Sciatic nerve (tissue), 2 donors: ENCODE measurements at regions not wholly inside any gene's neighbourhood (a gene's known extent, or its start where the extent isn't known, plus 50 kb on each side); places are given as distances from the start of the nearest gene placed in this dataset.
"Not testable (repeated sequence)": the region's sequence is repeated elsewhere in the genome, so short reads cannot be mapped to it uniquely, and the experiment has no call there.

Source experiments
- ATAC-seq: fragments of 200-7000 bp; cut with Tn5 transposase; one replicate; pipeline ENCODE4 v1.9.1; 2020; ENCODE audit warnings: mild to moderate bottlenecking, moderate library complexity
- DNase-seq: peaks from one replicate; pipeline ENCODE4 v3.0.0-alpha.2; 2020; ENCODE audit warnings: low spot score
- intact Hi-C: fragments of 100-400 bp; cut with DNase I; formaldehyde crosslinking; loops from one replicate; pipeline ENCODE4 v1.14.2; 2022
- donor health status: DM: no; HTN: no; CAD: no.
- donor health status: DM: no; HTN: no; CAD: no.

DNA sequence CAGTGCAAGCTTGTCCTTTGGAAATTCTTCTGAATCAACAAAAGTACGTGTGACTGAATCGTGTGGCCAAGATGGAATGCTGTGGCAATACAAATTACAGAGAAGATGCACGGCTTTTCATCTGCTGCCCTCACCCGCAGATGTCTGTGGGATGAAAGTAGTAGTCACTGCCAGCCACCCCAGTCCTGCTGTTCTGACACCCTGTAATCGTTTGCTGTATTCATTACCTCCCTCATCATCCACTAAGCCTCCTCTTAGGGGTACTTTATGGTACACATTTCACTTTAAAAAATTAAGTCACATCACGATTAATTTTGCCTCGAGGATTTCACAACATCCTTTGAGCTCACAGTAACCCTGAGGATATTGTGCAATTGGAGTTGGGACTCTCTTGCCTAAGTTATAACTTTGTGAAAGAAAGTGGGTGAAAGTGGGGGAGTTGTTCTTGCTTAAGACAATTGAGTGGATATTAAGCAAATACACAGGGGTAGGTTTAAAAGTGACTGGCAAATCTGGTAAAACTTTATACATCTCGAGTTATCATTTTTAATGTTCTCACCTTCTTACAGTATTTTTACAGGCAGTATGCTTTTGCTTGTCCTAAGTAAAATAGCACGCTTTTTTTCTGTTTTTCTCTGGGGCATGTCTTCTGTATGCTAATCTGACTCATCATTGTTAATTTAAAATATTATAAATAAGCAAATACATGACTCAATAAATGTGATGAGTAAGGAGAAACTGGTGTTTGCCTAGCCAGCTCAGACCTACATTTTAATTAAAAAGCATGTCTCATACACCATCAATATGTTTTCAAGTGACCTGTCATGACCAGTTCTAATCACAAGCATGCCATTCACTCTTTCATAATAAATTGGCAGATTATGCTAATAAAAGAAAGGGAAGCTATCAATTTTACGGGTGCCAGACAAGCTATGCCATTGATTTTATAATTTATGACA lies 680.9 kb downstream of the IRS1 start:
- intact Hi-C loops: no loop called here
- DNase-seq: no peak
- ATAC-seq: peak; percentile 95

DNA sequence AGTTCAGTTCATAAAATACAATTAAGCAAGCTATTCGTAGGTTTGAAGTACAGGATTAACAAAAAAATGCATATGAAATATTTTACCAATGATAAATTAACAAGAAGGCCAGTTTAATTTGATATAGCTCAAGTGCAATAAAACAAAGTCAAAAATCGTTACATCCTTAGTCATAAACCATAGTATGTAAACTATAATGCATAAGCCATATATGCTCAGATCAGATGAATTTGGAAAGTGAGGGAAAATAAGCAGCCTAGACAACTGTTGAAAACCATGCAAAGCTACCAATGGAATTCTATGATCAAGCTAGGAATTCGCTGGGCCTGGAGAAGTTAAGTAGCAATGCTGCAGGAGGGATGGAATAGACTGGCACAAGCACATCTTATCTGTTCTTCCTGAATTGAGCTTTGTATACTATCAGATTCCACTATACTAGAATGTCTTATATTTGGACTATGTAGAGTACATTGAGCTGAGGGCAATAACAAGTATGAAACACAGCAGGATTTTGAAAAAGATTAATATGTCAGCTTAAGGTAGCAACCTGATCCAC lies 682.0 kb downstream of the IRS1 start:
- DNase-seq (no peak), ATAC-seq (no peak)
- intact Hi-C loops: no loop called here

DNA sequence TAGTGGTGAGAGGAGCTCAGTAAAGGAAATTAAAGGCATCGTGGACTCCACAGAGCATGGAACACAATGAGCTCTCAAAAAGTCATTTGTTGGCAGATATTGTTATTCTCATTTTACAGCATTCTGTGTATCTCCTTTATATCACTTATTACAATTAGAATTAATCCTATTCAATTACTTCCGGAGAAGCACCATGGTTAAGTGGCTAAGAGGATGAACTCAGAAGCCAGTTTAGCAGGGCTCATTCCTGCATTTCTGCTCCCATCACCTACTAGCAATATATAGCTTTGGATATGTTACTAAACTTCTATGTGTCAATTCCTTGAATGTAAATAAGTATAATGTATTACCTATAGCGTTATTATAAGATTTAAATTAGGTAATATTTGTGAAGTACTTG lies 683.3 kb downstream of the IRS1 start:
- intact Hi-C loops: no loop called here
- DNase-seq (no peak), ATAC-seq (no peak)

DNA sequence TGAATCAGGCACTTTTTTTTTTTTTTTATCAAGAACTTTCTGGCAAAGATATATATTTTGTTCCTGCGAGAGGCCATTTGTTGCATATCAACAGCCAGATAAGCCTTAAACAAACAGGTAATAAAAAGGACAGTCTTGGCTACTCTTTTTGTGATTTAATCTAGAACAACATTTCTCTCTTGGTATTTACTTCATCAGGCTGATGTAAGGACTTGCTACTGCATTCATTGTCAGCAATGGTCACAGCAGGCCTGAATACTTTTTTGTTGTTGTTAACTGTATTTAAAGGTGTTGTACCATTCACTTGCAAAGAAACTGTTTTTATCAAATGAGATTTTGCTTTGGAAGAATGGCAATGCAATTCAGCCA lies 683.8 kb downstream of the IRS1 start:
- intact Hi-C loops: no loop called here
- DNase-seq (no peak), ATAC-seq (no peak)

DNA sequence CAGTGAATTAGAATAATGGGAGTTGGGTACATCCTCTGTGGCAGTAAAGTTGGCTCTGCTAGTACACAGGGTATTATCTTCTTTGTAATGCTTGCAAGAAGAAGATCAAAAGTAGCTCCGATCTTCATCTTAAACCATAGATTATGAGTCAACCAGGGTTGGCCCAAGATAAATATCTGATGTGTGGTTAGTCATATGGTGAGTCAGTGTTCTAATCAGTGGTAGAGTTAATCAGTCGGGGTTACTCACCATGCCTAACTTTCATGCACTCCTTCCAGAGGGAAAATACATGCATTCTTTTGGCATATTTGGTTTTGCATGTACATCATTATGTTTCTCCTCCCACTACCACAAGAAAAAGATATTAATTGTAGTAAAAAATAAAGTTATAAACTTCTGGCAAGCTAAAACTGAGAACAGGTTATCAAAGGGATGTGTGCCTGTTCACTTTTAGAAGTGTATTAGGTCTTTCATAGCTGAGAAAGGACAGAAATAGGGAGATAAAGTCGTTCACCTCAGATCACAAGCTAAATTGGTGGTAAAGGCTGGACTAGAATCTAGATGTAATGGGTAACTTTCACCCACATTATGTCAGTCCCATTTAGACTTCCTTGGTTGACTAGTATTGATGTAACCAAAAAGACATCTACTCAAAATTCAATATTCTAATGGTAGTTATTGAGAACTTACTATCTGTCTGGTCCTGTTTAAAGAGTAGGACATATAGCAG lies 684.4 kb downstream of the IRS1 start:
- intact Hi-C loops: no loop called here

DNA sequence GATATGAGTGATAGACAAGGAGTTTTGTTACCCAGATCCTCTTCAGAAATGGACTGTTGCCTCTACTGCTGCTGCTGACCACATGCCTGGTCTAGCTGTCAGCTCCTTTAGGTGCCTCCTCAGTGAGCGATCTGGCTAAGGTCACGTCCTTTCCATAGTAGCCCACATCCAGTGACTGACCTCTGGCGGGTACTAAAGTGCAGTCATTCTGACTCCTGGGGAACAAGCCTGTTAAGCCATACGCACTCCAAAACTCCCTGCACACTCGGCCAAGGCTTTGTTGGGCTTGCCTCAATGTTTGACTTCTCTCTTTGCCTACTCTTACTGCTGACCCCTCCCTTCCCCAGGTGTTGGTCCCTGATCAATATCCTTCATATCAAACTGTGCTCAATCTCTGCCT lies 685.2 kb downstream of the IRS1 start:
- no peak for ATAC-seq
- intact Hi-C loops: no loop called here
- DNase-seq: no peak

More for the DNA sequence above, 684.4 kb downstream of the IRS1 start:
- ATAC-seq (no peak), DNase-seq (no peak)

DNA sequence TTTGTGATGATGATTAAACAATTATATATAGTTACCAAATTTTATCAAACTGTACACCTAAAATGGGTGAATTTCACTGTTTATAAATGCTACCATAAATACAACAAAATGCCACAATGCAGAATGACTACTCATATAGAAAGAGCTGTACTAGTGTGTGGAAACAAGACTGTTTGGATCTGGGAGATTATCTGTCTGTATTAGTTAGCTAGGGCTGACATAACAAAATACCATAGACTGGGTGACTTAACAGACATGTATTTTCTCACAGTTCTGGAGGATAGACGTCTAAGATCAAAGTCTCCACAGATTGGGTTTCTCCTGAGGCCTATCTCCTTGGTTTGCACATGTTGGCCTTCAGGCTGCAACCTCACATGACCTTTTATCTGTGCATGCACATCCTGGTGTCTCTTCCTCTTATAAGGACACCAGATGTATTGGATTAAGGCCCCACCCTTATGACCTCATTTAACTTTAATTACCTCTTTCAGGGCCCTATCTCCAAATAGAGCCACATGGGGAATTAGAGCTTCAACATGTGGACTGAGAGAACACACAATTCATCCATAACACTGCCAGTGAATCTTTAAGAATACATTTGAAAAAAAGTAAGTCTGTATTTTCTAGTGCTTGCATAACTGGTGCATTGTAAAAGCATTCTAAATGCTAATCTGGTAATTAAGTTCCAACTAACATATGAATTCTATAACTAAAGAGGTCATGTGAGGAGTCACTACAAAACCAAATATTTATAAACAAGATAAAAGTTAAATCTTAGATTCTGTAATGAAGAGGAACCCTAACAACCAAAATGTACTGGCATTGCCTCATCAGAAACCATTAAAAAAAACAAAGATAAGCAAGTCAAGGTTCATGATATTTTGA lies 699.6 kb downstream of the NYAP2 start:
- no peak for DNase-seq
- no peak for ATAC-seq
- intact Hi-C loops: no loop called here

DNA sequence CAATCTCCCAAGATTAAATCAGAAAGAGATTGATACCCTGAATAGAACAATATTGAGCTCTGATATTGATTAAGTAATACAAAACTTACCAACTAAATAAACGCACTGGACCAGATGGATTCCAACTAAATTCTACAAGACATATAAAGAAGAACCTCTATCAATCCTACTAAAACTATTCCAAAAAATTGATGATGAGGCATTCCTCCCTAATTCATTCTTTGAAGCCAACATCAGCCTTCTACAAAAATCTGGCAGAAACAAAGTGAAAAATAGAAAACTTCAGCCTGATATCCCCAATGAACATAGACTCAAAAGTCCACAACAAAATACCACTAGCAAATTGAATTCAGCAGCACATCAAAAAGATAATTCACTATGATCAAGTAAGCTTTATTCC lies 695.5 kb downstream of the NYAP2 start:
- no peak for DNase-seq

DNA sequence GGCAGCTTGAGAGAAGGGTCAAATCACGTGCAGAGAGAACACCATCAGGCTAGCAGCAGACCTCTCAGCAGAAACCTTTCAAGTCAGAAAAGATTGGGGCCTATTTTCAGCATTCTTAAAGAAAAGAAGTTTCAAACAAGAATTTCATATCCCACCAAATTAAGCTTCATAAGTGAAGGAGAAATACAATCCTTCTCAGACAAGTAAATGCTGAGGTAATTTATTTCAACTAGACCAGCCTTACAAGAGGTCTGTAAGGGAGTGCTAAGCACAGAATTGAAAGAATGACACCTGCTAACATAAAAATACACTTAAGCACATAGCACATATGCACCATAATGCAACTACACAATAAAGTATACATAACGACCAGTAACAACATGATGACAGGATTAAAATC lies 693.9 kb downstream of the NYAP2 start:
- ATAC-seq (no peak), DNase-seq (no peak)
- intact Hi-C loops: no loop called here

More for the DNA sequence above, 695.5 kb downstream of the NYAP2 start:
- intact Hi-C loops: no loop called here
- no peak for ATAC-seq

DNA sequence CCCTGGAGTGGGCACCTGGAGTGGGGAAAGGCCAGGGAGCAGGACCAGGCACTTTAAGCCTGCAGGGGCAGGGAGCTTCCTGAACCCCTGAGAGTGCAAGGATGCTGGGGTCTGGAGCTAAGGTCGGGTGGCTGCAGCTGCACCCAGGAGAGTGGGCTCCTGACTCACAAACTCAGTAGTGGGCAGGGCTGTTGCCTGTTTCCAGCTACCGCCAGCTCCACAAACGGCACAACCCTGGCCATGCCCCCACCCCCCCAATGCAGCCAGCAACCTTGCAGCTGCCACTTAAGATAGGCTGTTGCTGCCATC lies 688.8 kb downstream of the NYAP2 start:
- ATAC-seq (no peak), DNase-seq (no peak)
- intact Hi-C loops: no loop called here

DNA sequence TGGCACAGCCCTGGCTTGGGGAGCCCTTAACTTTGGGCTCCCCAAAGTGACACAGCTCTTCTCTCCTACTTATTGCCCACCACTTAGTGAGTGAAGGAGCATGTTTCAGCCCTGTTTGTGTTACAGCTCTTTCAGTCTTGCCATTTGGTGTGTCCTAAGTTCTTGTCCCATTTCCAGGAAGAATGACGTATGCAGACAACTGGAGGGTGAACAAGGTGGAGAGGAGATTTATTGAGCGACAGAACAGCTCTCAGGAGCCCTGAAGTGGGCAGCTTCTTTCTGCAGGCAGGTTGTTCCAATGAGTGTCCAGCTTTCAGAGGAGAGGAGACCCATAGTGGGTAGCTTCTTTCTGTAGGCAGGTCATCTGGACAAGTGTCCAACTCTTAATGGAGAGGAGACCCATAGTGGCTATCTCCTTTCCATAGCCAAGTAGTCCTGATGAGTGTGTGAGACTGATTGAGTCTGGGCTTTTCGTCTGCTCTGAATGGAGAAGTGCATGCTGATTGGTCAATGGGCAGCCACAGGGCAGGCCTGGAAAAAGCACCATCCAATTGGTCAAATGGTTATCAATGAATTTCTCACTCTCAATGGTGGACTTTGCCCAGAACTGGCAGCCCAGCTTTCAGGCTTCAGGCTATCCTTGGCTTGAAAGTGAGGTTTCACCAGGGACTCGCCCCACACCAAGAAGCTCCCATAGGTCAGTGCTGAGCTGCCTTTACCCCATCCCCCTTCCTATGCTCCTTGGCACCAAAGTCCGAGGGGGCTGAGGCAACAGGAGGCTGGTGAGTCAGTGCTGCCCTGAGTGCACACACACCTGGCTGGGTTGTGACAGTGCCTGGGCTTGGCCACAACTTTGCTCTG lies 688.2 kb downstream of the NYAP2 start:
- ATAC-seq (peak; percentile 34), DNase-seq (no peak)
- intact Hi-C loops: no loop called here

DNA sequence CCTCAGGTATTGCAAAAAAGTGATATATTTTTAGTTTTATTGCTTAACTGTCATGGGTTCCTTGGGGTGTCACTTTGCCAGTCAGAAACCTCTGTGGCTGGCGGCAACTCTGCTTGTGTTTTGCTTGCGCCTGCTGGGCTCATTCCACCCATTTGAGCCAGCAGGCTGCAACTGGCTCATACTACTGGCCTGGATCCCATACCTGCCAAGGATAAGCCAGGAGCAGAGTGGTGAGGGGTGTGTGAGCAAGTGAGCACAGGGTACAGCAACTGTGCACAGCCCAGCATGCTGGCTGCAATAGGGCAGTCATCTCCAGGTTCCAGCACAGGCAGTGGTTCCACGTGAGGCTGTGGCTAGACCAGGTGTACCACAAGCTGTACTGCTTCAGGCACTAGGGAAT lies 687.5 kb downstream of the NYAP2 start:
- intact Hi-C loops: no loop called here
- ATAC-seq (no peak), DNase-seq (no peak)

DNA sequence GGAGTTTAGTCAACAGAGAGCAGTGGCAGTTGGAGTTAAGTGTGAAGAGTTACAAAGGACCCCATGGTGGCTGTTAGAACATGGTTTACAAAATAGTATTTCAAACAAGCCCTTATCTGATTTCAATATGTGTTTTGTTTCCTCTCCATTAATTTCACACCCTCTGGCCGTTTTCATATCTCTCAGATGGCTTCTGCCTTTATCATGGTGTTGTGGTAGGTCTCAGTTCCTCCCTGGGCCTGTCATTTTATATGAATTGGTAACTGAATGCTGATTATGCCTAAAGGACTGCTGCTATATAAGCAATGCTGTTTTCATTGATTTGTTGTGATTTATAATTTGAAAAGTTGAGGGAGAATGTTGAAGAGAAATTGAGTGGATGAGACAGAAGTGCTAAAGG lies 686.7 kb downstream of the NYAP2 start:
- no peak for ATAC-seq

DNA sequence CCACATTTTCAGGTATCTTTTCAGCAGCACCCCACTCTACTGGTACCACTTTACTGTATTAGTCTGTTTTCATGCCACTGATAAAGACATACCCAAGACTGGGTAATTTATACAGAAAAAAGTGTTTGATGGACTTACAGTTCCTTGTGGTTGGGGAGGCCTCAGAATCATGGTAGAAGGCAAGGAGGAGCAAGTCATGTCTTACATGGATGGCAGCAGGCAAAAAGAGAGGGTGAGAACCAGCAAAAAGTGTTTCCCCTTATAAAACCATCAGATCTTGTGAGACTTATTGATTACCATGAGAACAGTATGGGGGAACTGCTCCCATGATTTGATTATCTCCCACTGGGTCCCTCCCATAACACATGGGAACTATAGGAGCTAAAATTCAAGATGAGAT lies 685.9 kb downstream of the NYAP2 start:
- DNase-seq, ATAC-seq, intact Hi-C loops: not testable (repeated sequence)

More for the DNA sequence above, 686.7 kb downstream of the NYAP2 start:
- intact Hi-C loops: no loop called here
- DNase-seq: no peak

DNA sequence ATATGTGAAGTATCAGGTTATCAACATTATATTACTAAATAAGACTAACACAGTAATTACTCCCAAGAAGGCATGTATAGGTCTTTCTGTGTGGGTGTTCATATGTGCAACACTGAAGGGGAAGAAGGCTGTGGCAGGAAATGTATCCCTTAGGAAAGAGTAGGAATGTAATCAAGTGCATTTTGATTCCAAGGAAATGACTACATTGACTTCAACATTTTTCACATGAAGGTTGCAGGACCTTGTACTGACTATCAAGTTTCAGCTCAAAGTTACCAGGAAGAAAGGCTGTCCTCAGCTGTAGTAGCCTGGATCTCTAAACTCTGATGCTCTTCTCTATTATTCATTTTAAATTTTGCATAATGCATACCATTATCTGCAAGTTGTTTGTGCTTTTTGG lies 680.8 kb downstream of the NYAP2 start:
- no peak for ATAC-seq
- intact Hi-C loops: no loop called here

DNA sequence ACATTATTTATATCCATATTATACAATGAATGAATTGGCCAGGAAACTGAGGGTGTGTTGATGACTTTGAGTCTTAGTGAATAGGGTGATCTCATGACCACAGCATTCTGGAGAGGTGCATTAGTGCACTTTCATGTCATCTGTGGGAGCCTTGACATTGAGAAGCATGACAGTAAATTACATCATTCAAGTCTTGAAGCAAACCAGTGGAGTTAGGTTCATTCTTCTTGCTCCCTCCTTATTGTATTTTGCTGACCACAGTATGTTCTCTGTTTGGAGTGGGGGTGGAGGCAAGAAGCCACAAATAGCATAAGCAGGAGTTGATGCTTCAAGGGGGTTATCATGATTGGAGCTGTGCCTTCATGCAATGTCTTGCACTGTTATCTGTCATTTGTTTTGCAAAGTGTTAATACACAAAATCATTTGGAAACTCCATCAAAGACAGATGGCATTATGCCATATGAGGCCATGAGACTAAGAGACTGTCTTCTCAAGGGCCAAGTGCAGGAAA lies 680.2 kb downstream of the NYAP2 start:
- ATAC-seq (no peak), DNase-seq (no peak)
- intact Hi-C loops: no loop called here

More for the DNA sequence above, 680.8 kb downstream of the NYAP2 start:
- DNase-seq: no peak

DNA sequence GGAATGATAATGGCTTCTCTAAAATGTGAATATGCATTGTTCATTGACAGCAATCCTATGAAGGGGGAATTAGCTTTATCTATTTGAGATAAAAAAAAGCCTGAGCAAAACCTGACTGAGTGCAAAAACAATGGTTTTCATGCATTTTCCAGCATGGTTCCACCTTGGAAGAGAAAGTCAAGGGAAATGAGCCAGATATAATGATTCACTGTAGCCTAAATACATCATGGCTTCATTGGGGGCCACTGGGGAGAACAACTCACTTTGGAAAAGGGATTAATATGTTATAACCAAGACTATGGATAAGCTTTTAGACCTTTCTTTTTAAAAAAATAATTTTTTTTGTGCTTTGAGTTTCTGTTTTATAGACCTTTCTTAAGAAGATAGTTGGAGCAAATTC lies 679.7 kb downstream of the NYAP2 start:
- DNase-seq (no peak), ATAC-seq (no peak)
- intact Hi-C loops: no loop called here

DNA sequence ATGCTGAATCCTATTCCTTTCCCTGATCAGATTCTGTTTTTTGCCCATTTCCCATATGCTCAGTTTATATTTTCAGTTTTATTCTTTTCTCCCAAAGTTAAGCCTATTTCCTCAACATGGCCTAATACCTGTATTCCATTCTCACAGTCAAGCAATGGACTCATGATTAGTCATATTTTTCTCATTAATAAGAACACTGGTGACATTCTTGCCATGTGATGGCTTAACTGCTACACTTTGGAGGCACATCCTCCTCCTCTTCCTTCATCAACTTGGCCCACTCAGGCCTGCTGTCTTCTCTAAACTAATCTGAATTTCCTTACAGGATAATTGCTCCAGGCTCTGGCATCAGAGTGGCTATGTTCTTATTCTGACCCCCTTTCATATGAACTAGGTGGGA lies 679.2 kb downstream of the NYAP2 start:
- no peak for DNase-seq
- intact Hi-C loops: no loop called here
- no peak for ATAC-seq
